Keratinocyte (primary cell): ENCODE measurements at regions not wholly inside any gene's neighbourhood (a gene's known extent, or its start where the extent isn't known, plus 50 kb on each side); places are given as distances from the start of the nearest gene placed in this dataset.

Experiments
- CTCF ChIP-seq, 3 experiments: IDR thresholded peaks in 1 of 3; conservative IDR thresholded peaks in 1 of 3; optimal IDR thresholded peaks in 1 of 3; 2 replicates in 2 of 3; 3 replicates in 1 of 3; pipeline versions ENCODE3 to v1.5.1; 2011; ENCODE audit warnings: low read length in 3 of 3, mild to moderate bottlenecking in 3 of 3, moderate library complexity in 2 of 3, control low read depth in 1 of 3, inconsistent platforms in 1 of 3; ENCODE audit not compliant: insufficient read depth in 2 of 3; ENCODE audit errors: extremely low read depth in 1 of 3
- EZH2 ChIP-seq: IDR thresholded peaks from one replicate; pipeline ENCODE4 v1.6.1; 2012; ENCODE audit warnings: inconsistent platforms, mild to moderate bottlenecking, low read length, moderate library complexity

GRCh38 chr17:73696251-73696650 is 52.0 kb upstream of the SDK2 start:
- TF ChIP-seq EZH2 (no peak), CTCF (optimal IDR thresholded peaks at IDR 0.05 in 1 of 3, IDR thresholded peaks at IDR 0.05 in 1 of 3, conservative IDR thresholded peaks at IDR 0.05 in 1 of 3; ENCODE audit: extremely low read depth in 1 of 3, insufficient read depth in 2 of 3, low read length in 3 of 3) (no peak)
